CD4-positive, alpha-beta T cell (primary cell): ENCODE measurements at regions not wholly inside any gene's neighbourhood (a gene's known extent, or its start where the extent isn't known, plus 50 kb on each side); places are given as distances from the start of the nearest gene placed in this dataset.

ENCODE experiments used
- ATAC-seq: fragments of 200-7000 bp; cut with Tn5 transposase; one replicate; pipeline ENCODE4 v1.10.0; 2022; ENCODE audit warnings: mild to moderate bottlenecking; ENCODE audit not compliant: poor library complexity
- CTCF ChIA-PET: fragments of 350-600 bp; sonication (Branson Sonifier 250); formaldehyde crosslinking; loops from one replicate; lab custom pipeline; 2021; ENCODE audit warnings: antibody characterized with exemption, inconsistent platforms; lab: Charles Lee
- POLR2A ChIA-PET: fragments of 350-600 bp; sonication (Branson Sonifier 250); formaldehyde crosslinking; loops from one replicate; lab custom pipeline; 2021; ENCODE audit warnings: antibody characterized with exemption, inconsistent platforms; lab: Charles Lee
- DNase-seq, 14 experiments: peaks; one replicate each; pipeline ENCODE4 v3.0.0-alpha.2; 2013 to 2020; ENCODE audit warnings: mixed read lengths in 2 of 14
- H3K27ac ChIP-seq, 2 donors: one replicate each; pipeline versions ENCODE4 v1.5.1 to v1.7.0; 2013; ENCODE audit warnings: low read length in 2 of 2, low read depth in 1 of 2, mild to moderate bottlenecking in 1 of 2
- H3K27me3 ChIP-seq, 2 experiments: 1 replicate in 1 of 2; 2 replicates in 1 of 2; pipeline versions ENCODE4 v1.6.1 to v1.7.0; 2013; ENCODE audit warnings: low read length in 2 of 2, control low read depth in 1 of 2, mild to moderate bottlenecking in 1 of 2, moderate library complexity in 1 of 2; ENCODE audit not compliant: insufficient read depth in 2 of 2, control insufficient read depth in 1 of 2
- H3K36me3 ChIP-seq: one replicate; pipeline ENCODE4 v1.6.1; 2013; ENCODE audit warnings: low read length, control low read depth; ENCODE audit not compliant: insufficient read depth
- H3K4me1 ChIP-seq: one replicate; pipeline ENCODE4 v1.6.1; 2013; ENCODE audit warnings: low read length, control low read depth; ENCODE audit not compliant: insufficient read depth
- H3K4me3 ChIP-seq: one replicate; pipeline ENCODE4 v1.5.1; 2013; ENCODE audit warnings: mild to moderate bottlenecking, low read length, moderate library complexity
- H3K9me3 ChIP-seq, 2 experiments: 1 replicate in 1 of 2; 2 replicates in 1 of 2; pipeline versions ENCODE4 v1.6.1 to v1.7.0; 2013; ENCODE audit warnings: low read length in 2 of 2, mild to moderate bottlenecking in 2 of 2, control low read depth in 1 of 2, moderate library complexity in 1 of 2; ENCODE audit not compliant: control insufficient read depth in 1 of 2, insufficient read depth in 1 of 2
- H3K27ac Mint-ChIP-seq: one replicate; pipeline ENCODE4 v1.8.0; 2020; ENCODE audit warnings: mixed read lengths
- H3K27me3 Mint-ChIP-seq: one replicate; pipeline ENCODE4 v1.8.0; 2021; ENCODE audit warnings: mixed read lengths
- H3K36me3 Mint-ChIP-seq: one replicate; pipeline ENCODE4 v1.8.0; 2021; ENCODE audit warnings: low read depth, mixed read lengths
- H3K4me1 Mint-ChIP-seq: one replicate; pipeline ENCODE4 v1.8.0; 2021; ENCODE audit warnings: low read depth, mixed read lengths
- H3K4me3 Mint-ChIP-seq: one replicate; pipeline ENCODE4 v1.8.0; 2020; ENCODE audit warnings: mild to moderate bottlenecking, mixed read lengths
- H3K9me3 Mint-ChIP-seq: one replicate; pipeline ENCODE4 v1.8.0; 2020; ENCODE audit warnings: mixed read lengths
- intact Hi-C, 2 experiments: fragments of 100-400 bp; cut with DNase I in 1 of 2; cut with micrococcal nuclease in 1 of 2; formaldehyde crosslinking; loops; one replicate each; pipeline versions ENCODE4 v1.15.1 to v1.9.0; 2023 to 2025; cut with DNase I, micrococcal nuclease
- TF ChIP-seq, protein P1 (sequence below): fragments of 200-600 bp; IDR thresholded peaks from one replicate; pipeline ENCODE4 v1.8.0; 2022; ENCODE audit warnings: antibody characterized with exemption, mild to moderate bottlenecking

DNA sequence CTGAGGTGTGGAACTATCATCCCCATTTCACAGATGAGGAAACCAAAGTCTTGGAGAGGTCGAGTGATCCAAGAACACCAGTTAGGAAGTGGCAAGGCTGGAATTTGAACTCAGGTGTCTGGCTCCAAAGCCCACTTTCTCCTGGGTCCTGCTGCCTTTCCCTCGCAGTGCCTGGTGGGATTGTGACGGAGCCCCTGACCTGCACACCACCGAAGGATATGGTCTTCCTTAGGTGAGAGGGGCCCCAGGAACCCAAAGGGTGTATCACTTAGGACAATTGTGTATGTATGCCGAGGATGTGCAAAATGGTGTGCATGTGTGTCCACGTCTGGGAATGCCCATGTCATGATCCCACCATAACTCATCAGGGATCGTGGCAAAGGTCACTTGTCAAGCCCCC lies 392.7 kb downstream of the MATN1 start:
- Histone ChIP-seq H3K9me3 (no peaks in the 10 kb centered on the region), H3K4me3 (no peak overlapping the region), H3K27ac (no peak overlapping the region), H3K36me3 (no peaks in the 10 kb centered on the region), H3K27me3 (peaks cover 0 to 6% of the 10 kb centered on the region in 2 experiments), H3K4me1 (no peaks in the 10 kb centered on the region)
- ATAC-seq: no peak
- TF ChIP-seq, protein P1, sequence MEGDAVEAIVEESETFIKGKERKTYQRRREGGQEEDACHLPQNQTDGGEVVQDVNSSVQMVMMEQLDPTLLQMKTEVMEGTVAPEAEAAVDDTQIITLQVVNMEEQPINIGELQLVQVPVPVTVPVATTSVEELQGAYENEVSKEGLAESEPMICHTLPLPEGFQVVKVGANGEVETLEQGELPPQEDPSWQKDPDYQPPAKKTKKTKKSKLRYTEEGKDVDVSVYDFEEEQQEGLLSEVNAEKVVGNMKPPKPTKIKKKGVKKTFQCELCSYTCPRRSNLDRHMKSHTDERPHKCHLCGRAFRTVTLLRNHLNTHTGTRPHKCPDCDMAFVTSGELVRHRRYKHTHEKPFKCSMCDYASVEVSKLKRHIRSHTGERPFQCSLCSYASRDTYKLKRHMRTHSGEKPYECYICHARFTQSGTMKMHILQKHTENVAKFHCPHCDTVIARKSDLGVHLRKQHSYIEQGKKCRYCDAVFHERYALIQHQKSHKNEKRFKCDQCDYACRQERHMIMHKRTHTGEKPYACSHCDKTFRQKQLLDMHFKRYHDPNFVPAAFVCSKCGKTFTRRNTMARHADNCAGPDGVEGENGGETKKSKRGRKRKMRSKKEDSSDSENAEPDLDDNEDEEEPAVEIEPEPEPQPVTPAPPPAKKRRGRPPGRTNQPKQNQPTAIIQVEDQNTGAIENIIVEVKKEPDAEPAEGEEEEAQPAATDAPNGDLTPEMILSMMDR: no peak
- ChIA-PET CTCF (no interaction called here), POLR2A (no interaction called here)
- H3K4me3 Mint-ChIP-seq: no peak overlapping the region
- no peak overlapping the region for H3K27ac Mint-ChIP-seq
- H3K27me3 Mint-ChIP-seq: no peaks in the 10 kb centered on the region
- no peaks in the 10 kb centered on the region for H3K36me3 Mint-ChIP-seq
- H3K9me3 Mint-ChIP-seq: no peaks in the 10 kb centered on the region
- H3K4me1 Mint-ChIP-seq: no peaks in the 10 kb centered on the region
- no peak for DNase-seq
- intact Hi-C loops: no loop called here

DNA sequence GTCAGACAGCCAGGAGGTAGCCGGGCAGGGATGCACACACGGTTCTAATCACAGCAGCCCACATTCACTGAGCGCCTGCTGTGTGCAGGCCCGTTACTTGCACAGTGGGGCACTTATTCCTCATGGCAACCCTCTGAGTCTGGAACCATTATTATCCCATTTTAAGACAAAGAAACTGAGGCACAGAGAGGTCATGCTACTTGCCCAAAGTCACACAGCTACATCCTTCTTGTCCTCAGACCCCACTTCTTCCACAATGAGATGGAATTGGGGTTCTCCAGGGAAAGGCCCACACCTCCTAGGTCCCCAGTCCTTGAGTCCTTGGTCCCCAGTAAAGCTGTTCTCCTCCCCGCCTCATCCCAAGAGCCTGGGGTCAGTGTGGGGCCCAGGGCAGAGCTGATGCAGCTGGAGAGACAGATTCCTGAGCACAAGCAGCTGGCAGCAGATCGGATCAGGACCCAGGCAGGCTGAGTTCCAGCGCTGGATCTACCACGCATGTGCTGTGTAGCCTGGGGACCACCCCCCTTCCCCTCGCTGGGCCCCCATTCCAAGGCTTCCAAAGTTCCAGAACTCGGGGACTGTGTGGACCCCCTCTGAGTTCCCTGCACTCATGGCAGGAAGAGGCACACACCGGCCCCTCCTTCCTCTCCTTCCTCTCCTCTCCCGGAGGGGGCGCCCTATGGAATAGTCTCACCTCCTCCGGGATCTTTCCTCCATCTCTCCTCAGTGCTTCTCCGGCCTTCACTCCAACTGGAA lies 393.4 kb downstream of the MATN1 start:
- Histone ChIP-seq H3K36me3 (no peaks in the 10 kb centered on the region), H3K4me1 (no peaks in the 10 kb centered on the region), H3K27me3 (peaks cover 0 to 7% of the 10 kb centered on the region in 2 experiments), H3K9me3 (no peaks in the 10 kb centered on the region), H3K4me3 (no peak overlapping the region), H3K27ac (no peak overlapping the region)
- ChIA-PET CTCF (no interaction called here), POLR2A (no interaction called here)
- Mint-ChIP-seq H3K27ac (no peak overlapping the region), H3K36me3 (no peaks in the 10 kb centered on the region), H3K9me3 (no peaks in the 10 kb centered on the region), H3K4me3 (no peak overlapping the region), H3K4me1 (no peaks in the 10 kb centered on the region), H3K27me3 (no peaks in the 10 kb centered on the region)
- intact Hi-C loops: no loop called here
- no peak for DNase-seq
- ATAC-seq: no peak
- TF ChIP-seq, protein P1: no peak

DNA sequence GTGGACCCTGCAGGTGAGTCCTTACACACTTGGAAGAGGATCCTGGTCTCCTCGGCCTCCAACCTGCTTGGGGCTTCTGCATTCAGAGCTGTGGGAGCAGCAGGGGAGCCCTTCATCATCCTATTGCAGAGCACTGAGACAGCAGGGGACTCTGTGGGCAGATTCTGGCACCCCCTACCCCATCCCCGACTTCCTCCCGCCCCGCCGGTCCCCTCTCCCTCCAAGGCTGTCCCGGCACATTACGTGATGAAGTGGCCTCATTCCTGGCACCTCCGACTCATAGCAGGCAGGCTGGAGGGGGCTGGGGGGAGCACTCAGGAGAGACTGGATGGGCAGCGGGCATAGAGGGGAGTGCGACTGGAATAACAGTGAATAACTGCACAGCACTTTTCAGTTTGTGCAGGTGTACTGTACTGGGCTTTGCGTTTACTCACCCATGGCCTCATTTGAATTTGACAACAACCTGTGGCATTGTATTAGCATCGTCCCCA lies 394.1 kb downstream of the MATN1 start:
- Histone ChIP-seq H3K4me3 (no peak overlapping the region), H3K27ac (no peak overlapping the region), H3K27me3 (peaks cover 0 to 8% of the 10 kb centered on the region in 2 experiments), H3K9me3 (no peaks in the 10 kb centered on the region), H3K4me1 (no peaks in the 10 kb centered on the region), H3K36me3 (no peaks in the 10 kb centered on the region)
- TF ChIP-seq, protein P1: no peak
- intact Hi-C loops: no loop called here
- H3K4me3 Mint-ChIP-seq: no peak overlapping the region
- no peaks in the 10 kb centered on the region for H3K36me3 Mint-ChIP-seq
- no peak for DNase-seq
- no peaks in the 10 kb centered on the region for H3K4me1 Mint-ChIP-seq
- peaks cover 3% of the 10 kb centered on the region for H3K27me3 Mint-ChIP-seq
- ChIA-PET POLR2A (no interaction called here), CTCF (no interaction called here)
- no peak overlapping the region for H3K27ac Mint-ChIP-seq
- no peak for ATAC-seq
- no peaks in the 10 kb centered on the region for H3K9me3 Mint-ChIP-seq
